AG10803 (cell line): ENCODE measurements at regions not wholly inside any gene's neighbourhood (a gene's known extent, or its start where the extent isn't known, plus 50 kb on each side); places are given as distances from the start of the nearest gene placed in this dataset.

Experiments used
- DNase-seq: peaks from one replicate; pipeline ENCODE4 v3.0.0; 2010; ENCODE audit warnings: low read depth
- H3K4me3 ChIP-seq: 2 replicates; pipeline ENCODE4 v1.5.1; 2011; ENCODE audit warnings: mild to moderate bottlenecking, low read length, control low read depth
- TF ChIP-seq, protein P1 (sequence below): conservative IDR thresholded peaks from 2 replicates; pipeline ENCODE4 v1.5.1; 2011; ENCODE audit warnings: mild to moderate bottlenecking, low read length, control low read depth, inconsistent platforms

- H3K4me3 ChIP-seq: no peak overlapping the region
- TF ChIP-seq, protein P1, sequence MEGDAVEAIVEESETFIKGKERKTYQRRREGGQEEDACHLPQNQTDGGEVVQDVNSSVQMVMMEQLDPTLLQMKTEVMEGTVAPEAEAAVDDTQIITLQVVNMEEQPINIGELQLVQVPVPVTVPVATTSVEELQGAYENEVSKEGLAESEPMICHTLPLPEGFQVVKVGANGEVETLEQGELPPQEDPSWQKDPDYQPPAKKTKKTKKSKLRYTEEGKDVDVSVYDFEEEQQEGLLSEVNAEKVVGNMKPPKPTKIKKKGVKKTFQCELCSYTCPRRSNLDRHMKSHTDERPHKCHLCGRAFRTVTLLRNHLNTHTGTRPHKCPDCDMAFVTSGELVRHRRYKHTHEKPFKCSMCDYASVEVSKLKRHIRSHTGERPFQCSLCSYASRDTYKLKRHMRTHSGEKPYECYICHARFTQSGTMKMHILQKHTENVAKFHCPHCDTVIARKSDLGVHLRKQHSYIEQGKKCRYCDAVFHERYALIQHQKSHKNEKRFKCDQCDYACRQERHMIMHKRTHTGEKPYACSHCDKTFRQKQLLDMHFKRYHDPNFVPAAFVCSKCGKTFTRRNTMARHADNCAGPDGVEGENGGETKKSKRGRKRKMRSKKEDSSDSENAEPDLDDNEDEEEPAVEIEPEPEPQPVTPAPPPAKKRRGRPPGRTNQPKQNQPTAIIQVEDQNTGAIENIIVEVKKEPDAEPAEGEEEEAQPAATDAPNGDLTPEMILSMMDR: no peak
- peak; percentile 30 for DNase-seq
Measured at GRCh38 chr1:208520438-208521099, 276.4 kb upstream of the PLXNA2 start.

- no peak for DNase-seq
- TF ChIP-seq, protein P1: no peak
- no peak overlapping the region for H3K4me3 ChIP-seq
Measured at GRCh38 chr1:208521534-208521933, 277.4 kb upstream of the PLXNA2 start.

DNA sequence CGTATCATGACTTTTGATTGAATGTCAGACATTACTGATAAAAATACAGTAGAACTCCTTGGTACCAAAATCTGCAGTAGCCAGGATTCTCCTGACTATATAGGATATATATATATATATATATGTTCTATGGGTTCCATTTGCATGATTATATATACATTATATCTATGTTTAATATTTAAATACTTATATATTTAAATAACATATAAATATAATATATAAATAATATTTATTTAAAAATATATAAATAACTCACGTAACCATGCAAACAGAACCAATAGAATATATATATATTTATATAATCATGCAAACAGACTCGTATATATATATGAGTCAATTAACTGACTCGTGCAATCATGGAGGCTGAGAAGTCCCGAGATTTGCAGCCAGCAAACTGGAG lies 278.8 kb upstream of the PLXNA2 start:
- no peak for DNase-seq
- H3K4me3 ChIP-seq: no peak overlapping the region
- TF ChIP-seq, protein P1: no peak

GRCh38 chr1:208524376-208524775 lies 280.2 kb upstream of the PLXNA2 start:
- no peak overlapping the region for H3K4me3 ChIP-seq
- TF ChIP-seq, protein P1: no peak
- peak; percentile 6 for DNase-seq

DNA sequence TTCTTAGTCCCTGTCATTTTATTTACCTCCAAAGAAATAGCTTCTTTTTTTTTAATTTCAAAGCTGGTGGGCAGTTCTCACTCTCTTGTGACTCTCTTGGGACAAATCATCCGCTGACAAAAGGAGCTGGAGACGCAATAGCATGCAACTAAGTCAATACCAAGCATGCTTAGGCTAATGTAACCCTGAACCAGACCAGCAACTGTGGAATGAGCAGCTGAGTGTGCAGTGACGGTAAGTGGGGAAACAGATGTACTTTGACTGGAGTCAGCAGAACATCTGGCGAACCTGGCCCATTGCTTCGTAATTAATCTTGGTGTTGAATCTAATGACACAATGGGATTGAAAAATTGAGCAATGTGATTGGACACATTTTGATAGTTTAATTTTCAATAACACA lies 280.7 kb upstream of the PLXNA2 start:
- H3K4me3 ChIP-seq: no peak overlapping the region
- peak; percentile 80 for DNase-seq
- TF ChIP-seq, protein P1: no peak

DNA sequence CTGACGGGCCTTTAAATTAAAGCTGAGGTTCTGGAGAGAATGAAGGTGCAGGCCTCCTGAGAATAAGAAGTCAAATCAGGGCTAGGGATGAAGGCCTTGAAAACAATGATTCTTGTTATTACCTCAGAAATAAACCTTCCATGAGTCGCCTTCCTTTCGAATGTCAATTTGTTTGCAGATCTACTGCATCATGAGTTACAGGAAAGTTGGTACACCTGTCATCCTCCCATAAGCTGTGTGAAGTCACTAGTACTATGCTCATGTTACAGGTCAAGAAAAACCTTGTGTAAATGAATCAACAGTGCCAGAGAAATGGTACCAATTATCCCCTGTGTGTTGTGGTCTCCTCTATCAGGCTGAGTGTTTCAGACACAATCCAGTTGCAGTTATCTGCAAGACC lies 281.2 kb upstream of the PLXNA2 start:
- TF ChIP-seq, protein P1: no peak
- DNase-seq: no peak
- H3K4me3 ChIP-seq: no peak overlapping the region

GRCh38 chr1:208526613-208527125 lies 282.5 kb upstream of the PLXNA2 start:
- TF ChIP-seq, protein P1: no peak
- no peak overlapping the region for H3K4me3 ChIP-seq
- DNase-seq: no peak
